ENCODE measurements at regions not wholly inside any gene's neighbourhood (a gene's known extent, or its start where the extent isn't known, plus 50 kb on each side); places are given as distances from the start of the nearest gene placed in this dataset.

GRCh38 chrX:44596277-44596676 is 53.6 kb upstream of the FUNDC1 start:
- H3K9me3 ChIP-seq (ENCODE audit: control insufficient read depth, insufficient read depth, low read depth, low read length) = 0 out of 2 replicates have a peak, but pooled peaks cover 2% of the 10 kb centered on the region
- no peak overlapping the region for H3K27ac ChIP-seq (ENCODE audit: extremely low read depth, low read depth, low read length)
- TF ChIP-seq ZNF133 (tag by site-specific recombination; IDR thresholded peaks at IDR 0.05) = no peak
- TF ChIP-seq ZNF544 (tag by site-specific recombination; IDR thresholded peaks at IDR 0.05) = no peak
- no peak for TF ChIP-seq ZNF677 (tag by site-specific recombination; IDR thresholded peaks at IDR 0.05)
- no peak for TF ChIP-seq ZNF174 (tag by site-specific recombination; IDR thresholded peaks at IDR 0.05)
- TF ChIP-seq ZNF610 (tag by site-specific recombination; IDR thresholded peaks at IDR 0.05; ENCODE audit: borderline replicate concordance) = no peak
- TF ChIP-seq TCF7L2 (IDR thresholded peaks at IDR 0.05; ENCODE audit: borderline replicate concordance, low read depth, low read length) = no peak
- ChIA-PET CTCF (no interaction called here), POLR2A (no interaction called here)
- no peak overlapping the region for H3K4me3 ChIP-seq (ENCODE audit: low read depth, low read length)
- H3K36me3 ChIP-seq (ENCODE audit: control insufficient read depth in 2 of 2, insufficient read depth in 1 of 2, low read length in 2 of 2) = no peaks in the 10 kb centered on the region
- H3K4me1 ChIP-seq (ENCODE audit: control insufficient read depth, insufficient read depth, low read length) = no peaks in the 10 kb centered on the region
